ENCODE measurements at regions not wholly inside any gene's neighbourhood (a gene's known extent, or its start where the extent isn't known, plus 50 kb on each side); places are given as distances from the start of the nearest gene placed in this dataset.

- H3K27me3 ChIP-seq (ENCODE audit: low read length), result no peaks in the 10 kb centered on the region
- no peaks in the 10 kb centered on the region for H3F3A ChIP-seq (ENCODE audit: low read length, unreplicated experiment)
- TF ChIP-seq EZH2phosphoT487 (IDR thresholded peaks at IDR 0.05; ENCODE audit: borderline replicate concordance, low read length) (no peak), EZH2 (IDR thresholded peaks at IDR 0.05; ENCODE audit: low read length, unreplicated experiment) (no peak), CTCF (conservative IDR thresholded peaks at IDR 0.05; ENCODE audit: low read depth, low read length) (no peak)
- H3K9me2 ChIP-seq (replicated peaks; ENCODE audit: low read length), result no peaks in the 10 kb centered on the region
- ATAC-seq, result no peak
- intact Hi-C loops (cut with micrococcal nuclease), result no loop called here
- no peaks in the 10 kb centered on the region for H3K79me2 ChIP-seq (ENCODE audit: low read length)
- BruUV-seq (replicated peaks), result no TSS peak
- H3K4me2 ChIP-seq (ENCODE audit: low read length), result no peak overlapping the region
- H3K9ac ChIP-seq (ENCODE audit: low read length), result no peak overlapping the region
- H3K4me1 ChIP-seq (ENCODE audit: insufficient read depth, low read length), result no peaks in the 10 kb centered on the region
- no peaks in the 10 kb centered on the region for H4K20me1 ChIP-seq (ENCODE audit: low read length)
- H3K36me3 ChIP-seq (ENCODE audit: low read depth, low read length), result no peaks in the 10 kb centered on the region
- no peak overlapping the region for H3K4me3 ChIP-seq (ENCODE audit: low read length)
- H2AFZ ChIP-seq (ENCODE audit: low read length), result no peak overlapping the region
- no peak overlapping the region for H3K27ac ChIP-seq (ENCODE audit: low read length)
- no peaks in the 10 kb centered on the region for H3K9me3 ChIP-seq (ENCODE audit: low read length)
- ChIA-PET POLR2A (ENCODE audit: unreplicated experiment) (no interaction called here), CTCF (no interaction called here)
- DNase-seq, result no peak
Observed at GRCh38 chr7:34299066-34299465, 359.0 kb upstream of the NPSR1 start.

DNA sequence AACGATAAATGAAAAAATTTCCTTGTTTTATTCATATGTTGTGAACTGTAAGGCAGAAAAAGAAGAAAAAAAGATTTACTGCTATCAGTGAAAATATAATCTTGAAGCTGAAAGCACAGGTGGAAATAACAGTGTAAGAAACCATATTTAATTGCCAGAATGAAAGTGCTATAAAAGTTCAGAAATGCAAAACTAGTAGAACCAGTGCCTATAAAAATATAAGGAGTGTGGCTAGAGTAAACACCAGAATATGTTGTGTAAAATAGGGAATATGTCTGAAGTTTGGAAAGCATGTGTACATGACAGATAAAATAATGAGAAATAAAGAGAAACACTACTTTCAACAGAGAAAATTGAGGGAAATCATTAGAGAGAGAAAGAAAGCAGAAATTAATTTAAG lies 350.5 kb upstream of the NPSR1 start:
- Histone ChIP-seq H3K27ac (ENCODE audit: low read length) (no peak overlapping the region), H3F3A (ENCODE audit: low read length, unreplicated experiment) (no peaks in the 10 kb centered on the region), H3K4me3 (ENCODE audit: low read length) (no peak overlapping the region), H3K4me1 (ENCODE audit: insufficient read depth, low read length) (no peaks in the 10 kb centered on the region), H3K9ac (ENCODE audit: low read length) (no peak overlapping the region), H3K9me3 (ENCODE audit: low read length) (no peaks in the 10 kb centered on the region), H3K79me2 (ENCODE audit: low read length) (no peaks in the 10 kb centered on the region), H3K27me3 (ENCODE audit: low read length) (peaks cover 15% of the 10 kb centered on the region), H3K9me2 (replicated peaks; ENCODE audit: low read length) (no peaks in the 10 kb centered on the region), H3K4me2 (ENCODE audit: low read length) (no peak overlapping the region), H4K20me1 (ENCODE audit: low read length) (no peaks in the 10 kb centered on the region), H3K36me3 (ENCODE audit: low read depth, low read length) (no peaks in the 10 kb centered on the region), H2AFZ (ENCODE audit: low read length) (no peak overlapping the region)
- TF ChIP-seq EZH2phosphoT487 (IDR thresholded peaks at IDR 0.05; ENCODE audit: borderline replicate concordance, low read length), result no peak
- no peak for TF ChIP-seq EZH2 (IDR thresholded peaks at IDR 0.05; ENCODE audit: low read length, unreplicated experiment)
- BruUV-seq (replicated peaks), result no TSS peak
- ATAC-seq (no peak), DNase-seq (no peak)
- intact Hi-C loops (cut with micrococcal nuclease), result no loop called here
- ChIA-PET CTCF (no interaction called here), POLR2A (ENCODE audit: unreplicated experiment) (no interaction called here)

- H3K27me3 ChIP-seq (ENCODE audit: low read length), result peaks cover 15% of the 10 kb centered on the region
- H3F3A ChIP-seq (ENCODE audit: low read length, unreplicated experiment), result no peaks in the 10 kb centered on the region
- no peaks in the 10 kb centered on the region for H3K9me3 ChIP-seq (ENCODE audit: low read length)
- no peak overlapping the region for H3K27ac ChIP-seq (ENCODE audit: low read length)
- ChIA-PET POLR2A (ENCODE audit: unreplicated experiment) (no interaction called here), CTCF (no interaction called here)
- no peaks in the 10 kb centered on the region for H3K36me3 ChIP-seq (ENCODE audit: low read depth, low read length)
- no peaks in the 10 kb centered on the region for H3K4me1 ChIP-seq (ENCODE audit: insufficient read depth, low read length)
- no peak for TF ChIP-seq EZH2phosphoT487 (IDR thresholded peaks at IDR 0.05; ENCODE audit: borderline replicate concordance, low read length)
- TF ChIP-seq CTCF (conservative IDR thresholded peaks at IDR 0.05; ENCODE audit: low read depth, low read length), result no peak
- no peaks in the 10 kb centered on the region for H3K9me2 ChIP-seq (replicated peaks; ENCODE audit: low read length)
- no peaks in the 10 kb centered on the region for H4K20me1 ChIP-seq (ENCODE audit: low read length)
- H3K4me2 ChIP-seq (ENCODE audit: low read length), result no peak overlapping the region
- no peak overlapping the region for H3K4me3 ChIP-seq (ENCODE audit: low read length)
- intact Hi-C loops (cut with micrococcal nuclease), result no loop called here
- H3K9ac ChIP-seq (ENCODE audit: low read length), result no peak overlapping the region
- DNase-seq (no peak), ATAC-seq (no peak)
- BruUV-seq (replicated peaks), result no TSS peak
- no peaks in the 10 kb centered on the region for H3K79me2 ChIP-seq (ENCODE audit: low read length)
- H2AFZ ChIP-seq (ENCODE audit: low read length), result no peak overlapping the region
Observed at GRCh38 chr7:34308595-34308994, 349.4 kb upstream of the NPSR1 start.

All from PC-3 (cell line).